Stomach (tissue), 4 donors: ENCODE measurements at regions not wholly inside any gene's neighbourhood (a gene's known extent, or its start where the extent isn't known, plus 50 kb on each side); places are given as distances from the start of the nearest gene placed in this dataset.

Experiments
- CTCF ChIP-seq, 7 experiments: fragments of 450-650 bp in 4 of 7; fragments of 200-600 bp in 3 of 7; sonication (generic) in 3 of 7; IDR thresholded peaks; one replicate each; pipeline ENCODE4 v1.5.1; 2016 to 2019; ENCODE audit warnings: antibody characterized with exemption in 7 of 7, control low read depth in 2 of 7, mild to moderate bottlenecking in 1 of 7
- EP300 ChIP-seq: sonication (generic); formaldehyde crosslinking; IDR thresholded peaks from one replicate; pipeline ENCODE4 v1.6.1; 2017; ENCODE audit warnings: antibody characterized with exemption
- POLR2A ChIP-seq, 4 donors: fragments of 450-650 bp; IDR thresholded peaks; one replicate each; pipeline ENCODE4 v1.6.1; 2016; ENCODE audit warnings: antibody characterized with exemption in 4 of 4, control low read depth in 2 of 4, mild to moderate bottlenecking in 1 of 4, moderate library complexity in 1 of 4
- POLR2AphosphoS5 ChIP-seq, 3 donors: sonication (generic); formaldehyde crosslinking; IDR thresholded peaks; one replicate each; pipeline ENCODE4 v1.6.1; 2016; ENCODE audit warnings: antibody characterized with exemption in 3 of 3

GRCh38 chr15:95511671-95512070 is 818.8 kb upstream of the NR2F2 start:
- TF ChIP-seq CTCF (IDR thresholded peaks at IDR 0.05) (no peak), POLR2A (IDR thresholded peaks at IDR 0.05) (no peak), POLR2AphosphoS5 (IDR thresholded peaks at IDR 0.05) (no peak), EP300 (no peak)
